ENCODE measurements at regions not wholly inside any gene's neighbourhood (a gene's known extent, or its start where the extent isn't known, plus 50 kb on each side); places are given as distances from the start of the nearest gene placed in this dataset.

DNA sequence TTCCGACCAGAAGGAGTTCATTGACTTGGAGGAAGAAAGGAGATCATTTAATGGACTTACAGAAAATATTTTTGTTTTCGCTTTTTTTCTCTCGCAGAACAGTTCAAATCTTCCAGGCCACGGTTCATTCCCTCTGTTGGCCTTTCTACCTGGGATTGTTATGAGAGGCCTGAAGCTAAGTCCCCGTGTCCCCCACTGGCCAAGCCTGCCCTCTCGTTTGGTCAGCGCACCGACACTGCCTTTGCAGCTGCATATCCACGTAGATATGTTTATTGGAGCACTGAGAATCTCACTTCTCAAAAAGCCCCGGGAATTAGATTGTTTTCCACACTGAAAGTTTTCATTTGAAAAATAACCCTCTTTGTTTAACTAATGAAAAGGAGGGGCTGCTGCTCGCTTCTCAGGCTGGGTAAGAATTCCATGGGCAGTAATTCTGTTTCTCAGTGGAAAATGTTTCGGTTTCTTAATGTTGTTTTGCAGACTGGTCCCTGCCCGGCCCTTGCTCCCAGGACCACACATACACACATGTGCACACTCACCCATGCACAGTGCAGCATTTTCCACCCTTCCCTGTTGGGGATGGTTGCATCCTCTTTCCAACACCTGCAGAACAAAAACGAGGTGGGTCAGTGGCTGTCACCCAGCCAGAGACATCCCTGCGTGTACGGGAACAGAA, 655.7 kb downstream of the BNC2 start:
- no peaks in the 10 kb centered on the region for H3K36me3 Mint-ChIP-seq (ENCODE audit: insufficient read depth)
- ATAC-seq (replicated peaks; ENCODE audit: extremely low read depth, poor library complexity, severe bottlenecking) (no peak), DNase-seq (ENCODE audit: low spot score in 2 of 2) (no peak)
- no peak overlapping the region for H3K4me3 Mint-ChIP-seq
- peaks cover 11% of the 10 kb centered on the region for H3K9me3 Mint-ChIP-seq
- no peaks in the 10 kb centered on the region for H3K4me1 Mint-ChIP-seq
- H3K27ac Mint-ChIP-seq (ENCODE audit: low read depth): no peak overlapping the region
- H3K27me3 Mint-ChIP-seq: no peaks in the 10 kb centered on the region

GRCh38 chr9:16215353-16215680, 655.2 kb downstream of the BNC2 start:
- Mint-ChIP-seq H3K9me3 (peaks cover 6% of the 10 kb centered on the region), H3K4me1 (no peaks in the 10 kb centered on the region), H3K27ac (ENCODE audit: low read depth) (no peak overlapping the region), H3K4me3 (no peak overlapping the region), H3K27me3 (no peaks in the 10 kb centered on the region), H3K36me3 (ENCODE audit: insufficient read depth) (no peaks in the 10 kb centered on the region)
- DNase-seq (ENCODE audit: low spot score in 2 of 2): no peak
- ATAC-seq (replicated peaks; ENCODE audit: extremely low read depth, poor library complexity, severe bottlenecking): no peak

- DNase-seq (ENCODE audit: low spot score in 2 of 2) (no peak), ATAC-seq (replicated peaks; ENCODE audit: extremely low read depth, poor library complexity, severe bottlenecking) (no peak)
- H3K4me1 Mint-ChIP-seq: no peaks in the 10 kb centered on the region
- H3K9me3 Mint-ChIP-seq: peaks cover 5% of the 10 kb centered on the region
- H3K27ac Mint-ChIP-seq (ENCODE audit: low read depth): no peak overlapping the region
- H3K27me3 Mint-ChIP-seq: no peaks in the 10 kb centered on the region
- H3K36me3 Mint-ChIP-seq (ENCODE audit: insufficient read depth): no peaks in the 10 kb centered on the region
- H3K4me3 Mint-ChIP-seq: no peak overlapping the region
Observed at GRCh38 chr9:16217943-16218701, 652.3 kb downstream of the BNC2 start.

DNA sequence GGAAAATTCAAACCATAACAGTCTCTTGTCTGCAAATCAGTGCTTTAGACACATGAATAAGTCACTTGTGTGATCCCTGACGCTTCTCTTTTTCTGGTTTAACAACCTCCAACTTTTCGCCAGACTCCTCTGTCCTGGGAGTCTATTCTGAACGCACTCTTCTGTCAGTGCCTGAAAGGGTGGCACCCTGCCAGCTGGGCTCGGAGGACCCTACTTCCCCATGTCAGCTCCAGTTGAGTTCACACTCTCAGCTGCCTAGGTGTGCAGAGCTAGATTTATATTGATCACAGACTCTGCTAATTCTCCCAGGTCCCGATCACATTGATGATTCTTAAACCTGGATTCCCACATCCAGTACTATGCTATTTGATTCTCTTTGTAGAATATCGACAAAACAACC, 649.1 kb downstream of the BNC2 start:
- Mint-ChIP-seq H3K4me3 (no peak overlapping the region), H3K9me3 (peaks cover 11% of the 10 kb centered on the region), H3K27me3 (no peaks in the 10 kb centered on the region), H3K27ac (ENCODE audit: low read depth) (no peak overlapping the region), H3K36me3 (ENCODE audit: insufficient read depth) (no peaks in the 10 kb centered on the region), H3K4me1 (no peaks in the 10 kb centered on the region)
- ATAC-seq (replicated peaks; ENCODE audit: extremely low read depth, poor library complexity, severe bottlenecking) (no peak), DNase-seq (ENCODE audit: low spot score in 2 of 2) (no peak)

DNA sequence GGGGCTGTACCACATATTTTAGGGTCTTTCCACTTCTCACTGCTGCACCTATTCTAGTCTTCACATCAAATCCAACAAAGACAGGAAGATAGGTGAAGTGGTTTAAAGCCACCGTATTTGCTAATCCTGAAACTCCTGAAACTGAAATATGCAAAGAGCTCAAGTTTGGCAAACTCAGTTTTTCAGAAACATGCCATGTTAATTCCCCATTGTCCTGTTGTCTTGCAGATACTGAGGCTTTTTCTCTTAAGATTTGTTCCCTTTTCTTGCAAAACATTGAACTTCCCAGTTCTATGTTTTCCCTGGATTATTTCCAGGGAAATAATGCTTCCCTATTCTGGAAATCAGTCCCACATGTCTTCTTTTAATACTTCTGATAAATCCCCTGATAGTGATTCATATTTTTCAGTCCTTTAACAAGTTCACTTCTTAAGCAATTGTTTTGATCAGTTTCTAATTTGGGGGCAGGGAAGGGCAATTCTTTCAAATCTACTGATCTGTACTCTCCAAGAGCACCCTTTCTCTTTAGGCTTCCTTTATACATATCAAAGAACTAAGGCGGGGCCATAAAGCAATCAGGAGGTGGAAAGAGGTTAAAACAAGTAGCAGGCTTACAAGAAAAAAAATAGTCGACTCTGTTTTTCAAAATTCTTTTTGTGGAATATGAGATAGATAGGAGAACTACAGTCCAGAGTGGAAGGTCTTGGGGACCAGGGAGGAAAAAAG, 648.5 kb downstream of the BNC2 start:
- Mint-ChIP-seq H3K9me3 (peaks cover 11% of the 10 kb centered on the region), H3K4me3 (no peak overlapping the region), H3K4me1 (no peaks in the 10 kb centered on the region), H3K36me3 (ENCODE audit: insufficient read depth) (no peaks in the 10 kb centered on the region), H3K27ac (ENCODE audit: low read depth) (no peak overlapping the region), H3K27me3 (no peaks in the 10 kb centered on the region)
- ATAC-seq (replicated peaks; ENCODE audit: extremely low read depth, poor library complexity, severe bottlenecking) (no peak), DNase-seq (ENCODE audit: low spot score in 2 of 2) (no peak)

DNA sequence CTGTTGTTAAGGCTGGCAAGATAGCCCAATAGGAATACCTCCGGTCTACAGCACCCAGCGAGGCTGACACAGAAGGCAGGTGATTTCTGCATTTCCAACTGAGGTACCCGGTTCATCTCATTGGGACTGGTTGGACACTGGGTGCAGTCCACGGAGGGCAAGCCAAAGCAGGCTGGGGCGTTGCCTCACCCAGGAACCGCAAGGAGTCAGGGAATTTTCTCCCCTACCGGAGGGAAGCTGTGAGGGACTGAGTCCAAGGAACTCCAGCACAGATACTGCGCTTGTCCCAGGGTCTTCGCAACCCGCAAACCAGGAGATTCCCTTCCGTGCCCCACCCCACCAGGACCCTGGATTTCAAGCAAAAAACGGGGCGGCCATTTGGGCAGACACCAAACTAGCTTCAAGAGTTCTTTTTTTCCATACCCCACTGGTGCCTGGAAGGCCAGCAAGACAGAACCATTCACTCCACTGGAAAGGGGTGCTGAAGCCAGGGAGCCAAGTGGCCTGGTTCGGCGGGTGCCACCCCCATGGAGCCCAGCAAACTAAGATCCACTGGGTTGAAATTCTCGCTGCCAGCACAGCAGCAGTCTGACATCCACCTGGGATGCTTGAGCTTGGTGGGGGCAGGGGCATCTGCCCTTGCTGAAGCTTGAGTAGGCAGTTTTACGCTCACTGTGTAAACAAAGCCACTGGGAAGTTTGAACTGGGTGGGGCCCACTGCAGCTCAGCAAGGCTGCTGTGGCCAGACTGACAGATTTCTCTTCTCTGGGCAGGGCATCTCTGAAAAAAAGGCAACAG, 647.2 kb downstream of the BNC2 start:
- Mint-ChIP-seq H3K9me3 (peaks cover 11% of the 10 kb centered on the region), H3K4me3 (no peak overlapping the region)

GRCh38 chr9:16230731-16231130, 639.7 kb downstream of the BNC2 start:
- ATAC-seq (replicated peaks; ENCODE audit: extremely low read depth, poor library complexity, severe bottlenecking): no peak
- DNase-seq (ENCODE audit: low spot score in 2 of 2): no peak
- H3K4me1 Mint-ChIP-seq: no peaks in the 10 kb centered on the region
- no peak overlapping the region for H3K27ac Mint-ChIP-seq (ENCODE audit: low read depth)
- no peaks in the 10 kb centered on the region for H3K27me3 Mint-ChIP-seq
- peaks cover 17% of the 10 kb centered on the region for H3K9me3 Mint-ChIP-seq
- H3K36me3 Mint-ChIP-seq (ENCODE audit: insufficient read depth): peaks cover 2% of the 10 kb centered on the region
- H3K4me3 Mint-ChIP-seq: no peak overlapping the region

More for the DNA sequence above, 647.2 kb downstream of the BNC2 start:
- H3K27ac Mint-ChIP-seq (ENCODE audit: low read depth): no peak overlapping the region
- no peak for ATAC-seq (replicated peaks; ENCODE audit: extremely low read depth, poor library complexity, severe bottlenecking)
- H3K27me3 Mint-ChIP-seq: no peaks in the 10 kb centered on the region
- no peaks in the 10 kb centered on the region for H3K36me3 Mint-ChIP-seq (ENCODE audit: insufficient read depth)
- DNase-seq (ENCODE audit: low spot score in 2 of 2): no peak
- no peaks in the 10 kb centered on the region for H3K4me1 Mint-ChIP-seq

GRCh38 chr9:16236311-16236710, 634.2 kb downstream of the BNC2 start:
- no peak overlapping the region for H3K4me3 Mint-ChIP-seq
- H3K27me3 Mint-ChIP-seq: no peaks in the 10 kb centered on the region
- DNase-seq (ENCODE audit: low spot score in 2 of 2) (no peak), ATAC-seq (replicated peaks; ENCODE audit: extremely low read depth, poor library complexity, severe bottlenecking) (no peak)
- no peaks in the 10 kb centered on the region for H3K4me1 Mint-ChIP-seq
- H3K36me3 Mint-ChIP-seq (ENCODE audit: insufficient read depth): no peaks in the 10 kb centered on the region
- no peak overlapping the region for H3K27ac Mint-ChIP-seq (ENCODE audit: low read depth)
- H3K9me3 Mint-ChIP-seq: peaks cover 22% of the 10 kb centered on the region

DNA sequence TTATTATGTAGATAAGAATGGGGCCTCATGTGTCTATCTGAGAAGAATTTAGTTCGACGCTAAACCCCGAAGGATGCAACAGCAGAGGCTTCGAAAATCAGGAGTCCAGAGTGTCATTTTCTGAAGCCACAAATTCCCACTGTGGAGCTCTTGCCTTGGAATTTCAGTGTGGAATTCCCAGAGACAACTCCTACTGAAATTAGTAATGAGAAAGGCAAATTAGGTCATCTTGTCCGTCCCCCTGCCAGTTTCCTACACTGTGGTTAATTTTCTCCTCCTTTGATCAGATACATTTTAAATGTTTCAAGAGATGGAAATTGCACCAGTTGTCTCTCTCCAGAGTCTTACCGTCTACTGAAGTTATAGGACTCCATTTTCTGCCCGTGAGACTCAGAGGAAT, 633.6 kb downstream of the BNC2 start:
- Mint-ChIP-seq H3K4me1 (no peaks in the 10 kb centered on the region), H3K36me3 (ENCODE audit: insufficient read depth) (no peaks in the 10 kb centered on the region), H3K27me3 (no peaks in the 10 kb centered on the region), H3K27ac (ENCODE audit: low read depth) (no peak overlapping the region), H3K4me3 (no peak overlapping the region), H3K9me3 (peaks cover 18% of the 10 kb centered on the region)
- DNase-seq (ENCODE audit: low spot score in 2 of 2) (no peak), ATAC-seq (replicated peaks; ENCODE audit: extremely low read depth, poor library complexity, severe bottlenecking) (no peak)

DNA sequence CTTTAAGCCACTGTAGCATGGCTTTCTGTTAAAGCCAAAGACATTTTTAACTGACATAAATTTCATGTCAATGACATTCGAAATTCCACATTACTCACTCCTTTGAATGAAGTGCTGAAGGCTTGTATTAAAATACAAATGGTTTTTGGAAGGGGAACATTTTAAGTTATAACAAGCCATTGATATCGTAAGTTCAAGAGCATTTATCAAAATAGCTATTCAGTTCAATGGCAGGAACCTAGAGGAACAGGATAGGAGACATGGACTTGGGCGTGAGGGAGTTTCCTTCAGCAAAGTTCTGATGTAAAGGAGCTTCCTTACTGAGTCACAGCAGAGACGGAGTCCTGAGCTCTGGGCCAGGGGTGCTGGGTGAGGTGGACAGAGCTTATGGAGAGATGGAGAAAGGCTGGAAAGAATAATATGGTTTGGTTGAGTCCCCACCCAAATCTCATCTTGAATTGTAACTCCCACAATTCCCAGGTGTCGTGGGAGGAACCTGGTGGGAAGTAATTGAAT, 631.8 kb downstream of the BNC2 start:
- Mint-ChIP-seq H3K27me3 (no peaks in the 10 kb centered on the region), H3K27ac (ENCODE audit: low read depth) (no peak overlapping the region), H3K36me3 (ENCODE audit: insufficient read depth) (no peaks in the 10 kb centered on the region), H3K4me3 (no peak overlapping the region), H3K9me3 (peaks cover 18% of the 10 kb centered on the region), H3K4me1 (no peaks in the 10 kb centered on the region)
- ATAC-seq (replicated peaks; ENCODE audit: extremely low read depth, poor library complexity, severe bottlenecking) (no peak), DNase-seq (ENCODE audit: low spot score in 2 of 2) (no peak)

- no peak for DNase-seq (ENCODE audit: low spot score in 2 of 2)
Observed at GRCh38 chr9:16241231-16241630, 629.2 kb downstream of the BNC2 start.

GRCh38 chr9:16243798-16244197, 626.7 kb downstream of the BNC2 start:
- Mint-ChIP-seq H3K4me3 (no peak overlapping the region), H3K4me1 (no peaks in the 10 kb centered on the region), H3K27ac (ENCODE audit: low read depth) (no peak overlapping the region)

More at GRCh38 chr9:16241231-16241630, 629.2 kb downstream of the BNC2 start:
- H3K27me3 Mint-ChIP-seq: no peaks in the 10 kb centered on the region
- H3K4me1 Mint-ChIP-seq: no peaks in the 10 kb centered on the region
- no peak overlapping the region for H3K4me3 Mint-ChIP-seq
- peaks cover 18% of the 10 kb centered on the region for H3K9me3 Mint-ChIP-seq
- no peaks in the 10 kb centered on the region for H3K36me3 Mint-ChIP-seq (ENCODE audit: insufficient read depth)
- no peak for ATAC-seq (replicated peaks; ENCODE audit: extremely low read depth, poor library complexity, severe bottlenecking)
- H3K27ac Mint-ChIP-seq (ENCODE audit: low read depth): no peak overlapping the region

More at GRCh38 chr9:16243798-16244197, 626.7 kb downstream of the BNC2 start:
- Mint-ChIP-seq H3K27me3 (no peaks in the 10 kb centered on the region), H3K9me3 (peaks cover 18% of the 10 kb centered on the region), H3K36me3 (ENCODE audit: insufficient read depth) (no peaks in the 10 kb centered on the region)
- DNase-seq (ENCODE audit: low spot score in 2 of 2): no peak
- ATAC-seq (replicated peaks; ENCODE audit: extremely low read depth, poor library complexity, severe bottlenecking): no peak
